Activated T-helper 2 cell treated with anti-CD3 and anti-CD28 coated beads, Interferon-gamma antibody, Interleukin-2, Interleukin-4, amounts not matched to agents 10 μg/mL and 5 μg/mL and 100 μg/mL, durations not matched to agents 14 hours and 24 hours and 36 hours (primary cell): ENCODE measurements at regions not wholly inside any gene's neighbourhood (a gene's known extent, or its start where the extent isn't known, plus 50 kb on each side); places are given as distances from the start of the nearest gene placed in this dataset.

Experiments
- DNase-seq: peaks from one replicate; pipeline ENCODE4 v3.0.0; 2021; ENCODE audit warnings: low spot score
- H3K27ac Mint-ChIP-seq: one replicate; pipeline ENCODE4 v1.8.0; 2021; ENCODE audit warnings: mixed read lengths
- H3K27me3 Mint-ChIP-seq: one replicate; pipeline ENCODE4 v1.8.0; 2021; ENCODE audit warnings: low read depth, mixed read lengths
- H3K36me3 Mint-ChIP-seq: one replicate; pipeline ENCODE4 v1.8.0; 2021; ENCODE audit warnings: low read depth, mixed read lengths
- H3K4me1 Mint-ChIP-seq: one replicate; pipeline ENCODE4 v1.8.0; 2021; ENCODE audit warnings: low read depth, mixed read lengths
- H3K4me3 Mint-ChIP-seq: one replicate; pipeline ENCODE4 v1.8.0; 2021; ENCODE audit warnings: low read depth, mild to moderate bottlenecking, moderate library complexity, mixed read lengths
- H3K9me3 Mint-ChIP-seq: one replicate; pipeline ENCODE4 v1.8.0; 2021; ENCODE audit warnings: mixed read lengths
- intact Hi-C: fragments of 100-400 bp; cut with micrococcal nuclease; formaldehyde crosslinking; loops from one replicate; pipeline ENCODE4 v1.15.1; 2023

- intact Hi-C loops: no loop called here
- Mint-ChIP-seq H3K27ac (no peak overlapping the region), H3K4me3 (no peak overlapping the region), H3K27me3 (peaks cover 5% of the 10 kb centered on the region), H3K4me1 (peaks cover 4% of the 10 kb centered on the region), H3K36me3 (no peaks in the 10 kb centered on the region), H3K9me3 (peaks cover 4% of the 10 kb centered on the region)
- DNase-seq: no peak
Observed at GRCh38 chr2:160550048-160550447, 56.4 kb upstream of the RBMS1 start.

- H3K4me1 Mint-ChIP-seq: peaks cover 4% of the 10 kb centered on the region
- no peaks in the 10 kb centered on the region for H3K36me3 Mint-ChIP-seq
- H3K9me3 Mint-ChIP-seq: peaks cover 4% of the 10 kb centered on the region
- H3K27ac Mint-ChIP-seq: no peak overlapping the region
- intact Hi-C loops: no loop called here
- peaks cover 5% of the 10 kb centered on the region for H3K27me3 Mint-ChIP-seq
- no peak for DNase-seq
- H3K4me3 Mint-ChIP-seq: no peak overlapping the region
Observed at GRCh38 chr2:160551259-160551658, 57.7 kb upstream of the RBMS1 start.

- intact Hi-C loops: no loop called here
- no peak overlapping the region for H3K27ac Mint-ChIP-seq
- H3K36me3 Mint-ChIP-seq: no peaks in the 10 kb centered on the region
- H3K27me3 Mint-ChIP-seq: peaks cover 4% of the 10 kb centered on the region
- no peaks in the 10 kb centered on the region for H3K9me3 Mint-ChIP-seq
- peaks cover 4% of the 10 kb centered on the region for H3K4me1 Mint-ChIP-seq
- no peak overlapping the region for H3K4me3 Mint-ChIP-seq
- no peak for DNase-seq
Observed at GRCh38 chr2:160555420-160556071, 61.9 kb upstream of the RBMS1 start.

- intact Hi-C loops: no loop called here
- Mint-ChIP-seq H3K27me3 (peaks cover 2% of the 10 kb centered on the region), H3K4me1 (no peaks in the 10 kb centered on the region), H3K36me3 (no peaks in the 10 kb centered on the region), H3K27ac (no peak overlapping the region), H3K4me3 (no peak overlapping the region), H3K9me3 (no peaks in the 10 kb centered on the region)
- DNase-seq: no peak
Observed at GRCh38 chr2:160557903-160558302, 64.3 kb upstream of the RBMS1 start.

GRCh38 chr2:160558531-160558930 lies 64.9 kb upstream of the RBMS1 start:
- H3K27me3 Mint-ChIP-seq: peaks cover 2% of the 10 kb centered on the region
- no peak overlapping the region for H3K4me3 Mint-ChIP-seq
- no peaks in the 10 kb centered on the region for H3K9me3 Mint-ChIP-seq
- H3K36me3 Mint-ChIP-seq: no peaks in the 10 kb centered on the region
- intact Hi-C loops: no loop called here
- H3K4me1 Mint-ChIP-seq: no peaks in the 10 kb centered on the region
- no peak overlapping the region for H3K27ac Mint-ChIP-seq
- DNase-seq: no peak

GRCh38 chr2:160561551-160562295 lies 68.1 kb upstream of the RBMS1 start:
- intact Hi-C loops: no loop called here
- Mint-ChIP-seq H3K27me3 (no peaks in the 10 kb centered on the region), H3K9me3 (no peaks in the 10 kb centered on the region), H3K36me3 (no peaks in the 10 kb centered on the region), H3K4me3 (no peak overlapping the region), H3K4me1 (peaks cover 2% of the 10 kb centered on the region), H3K27ac (no peak overlapping the region)
- no peak for DNase-seq

GRCh38 chr2:160562730-160563129 lies 69.1 kb upstream of the RBMS1 start:
- intact Hi-C loops: no loop called here

GRCh38 chr2:160564591-160564990 lies 71.0 kb upstream of the RBMS1 start:
- no peak for DNase-seq
- H3K27me3 Mint-ChIP-seq: peaks cover 6% of the 10 kb centered on the region
- intact Hi-C loops: no loop called here
- no peak overlapping the region for H3K27ac Mint-ChIP-seq
- no peaks in the 10 kb centered on the region for H3K9me3 Mint-ChIP-seq
- no peaks in the 10 kb centered on the region for H3K36me3 Mint-ChIP-seq
- peaks cover 2% of the 10 kb centered on the region for H3K4me1 Mint-ChIP-seq
- no peak overlapping the region for H3K4me3 Mint-ChIP-seq

More at GRCh38 chr2:160562730-160563129, 69.1 kb upstream of the RBMS1 start:
- no peaks in the 10 kb centered on the region for H3K36me3 Mint-ChIP-seq
- no peaks in the 10 kb centered on the region for H3K9me3 Mint-ChIP-seq
- no peak overlapping the region for H3K27ac Mint-ChIP-seq
- no peak for DNase-seq
- H3K4me3 Mint-ChIP-seq: no peak overlapping the region
- H3K27me3 Mint-ChIP-seq: no peaks in the 10 kb centered on the region
- peaks cover 2% of the 10 kb centered on the region for H3K4me1 Mint-ChIP-seq

GRCh38 chr2:160565099-160565845 lies 71.7 kb upstream of the RBMS1 start:
- Mint-ChIP-seq H3K4me1 (peaks cover 2% of the 10 kb centered on the region), H3K27me3 (peaks cover 6% of the 10 kb centered on the region), H3K27ac (no peak overlapping the region), H3K36me3 (no peaks in the 10 kb centered on the region), H3K9me3 (no peaks in the 10 kb centered on the region), H3K4me3 (no peak overlapping the region)
- intact Hi-C loops: no loop called here
- DNase-seq: no peak

GRCh38 chr2:160566717-160567116 lies 73.1 kb upstream of the RBMS1 start:
- no peak for DNase-seq
- H3K36me3 Mint-ChIP-seq: no peaks in the 10 kb centered on the region
- H3K27ac Mint-ChIP-seq: no peak overlapping the region
- H3K4me3 Mint-ChIP-seq: no peak overlapping the region
- H3K9me3 Mint-ChIP-seq: no peaks in the 10 kb centered on the region
- peaks cover 6% of the 10 kb centered on the region for H3K27me3 Mint-ChIP-seq
- H3K4me1 Mint-ChIP-seq: peaks cover 2% of the 10 kb centered on the region
- intact Hi-C loops: no loop called here

- no peak for DNase-seq
- Mint-ChIP-seq H3K36me3 (no peaks in the 10 kb centered on the region), H3K9me3 (peaks cover 3% of the 10 kb centered on the region), H3K27me3 (peaks cover 6% of the 10 kb centered on the region), H3K4me1 (peaks cover 2% of the 10 kb centered on the region), H3K4me3 (no peak overlapping the region), H3K27ac (no peak overlapping the region)
- intact Hi-C loops: no loop called here
Observed at GRCh38 chr2:160568856-160569255, 75.2 kb upstream of the RBMS1 start.

- intact Hi-C loops: no loop called here
- peaks cover 6% of the 10 kb centered on the region for H3K27me3 Mint-ChIP-seq
Observed at GRCh38 chr2:160570376-160570775, 76.8 kb upstream of the RBMS1 start.

More at GRCh38 chr2:160570376-160570775, 76.8 kb upstream of the RBMS1 start:
- H3K4me1 Mint-ChIP-seq: no peaks in the 10 kb centered on the region
- no peak overlapping the region for H3K27ac Mint-ChIP-seq
- H3K36me3 Mint-ChIP-seq: no peaks in the 10 kb centered on the region
- H3K9me3 Mint-ChIP-seq: peaks cover 3% of the 10 kb centered on the region
- H3K4me3 Mint-ChIP-seq: no peak overlapping the region
- DNase-seq: no peak
